Transverse colon (tissue), 4 donors: ENCODE measurements at regions not wholly inside any gene's neighbourhood (a gene's known extent, or its start where the extent isn't known, plus 50 kb on each side); places are given as distances from the start of the nearest gene placed in this dataset.
"Not testable (repeated sequence)": the region's sequence is repeated elsewhere in the genome, so short reads cannot be mapped to it uniquely, and the experiment has no call there.

Source experiments
- DNase-seq: peaks from one replicate; pipeline ENCODE4 v3.0.0-alpha.2; 2019
- H3K27ac ChIP-seq, 4 donors: fragments of 200-600 bp; sonication (generic); 2 replicates each; pipeline ENCODE4 v1.5.1; 2016 to 2018; ENCODE audit warnings: inconsistent platforms in 4 of 4
- H3K27me3 ChIP-seq: fragments of 200-600 bp; sonication (generic); 2 replicates; pipeline ENCODE4 v1.5.1; 2017; ENCODE audit warnings: inconsistent platforms
- H3K36me3 ChIP-seq, 4 donors: fragments of 200-600 bp; sonication (generic); 2 replicates each; pipeline ENCODE4 v1.5.1; 2017 to 2019; ENCODE audit warnings: inconsistent platforms in 4 of 4
- H3K4me1 ChIP-seq, 4 donors: fragments of 200-600 bp; sonication (generic); 2 replicates each; pipeline ENCODE4 v1.5.1; 2017 to 2020; ENCODE audit warnings: inconsistent platforms in 4 of 4
- H3K4me3 ChIP-seq, 4 donors: fragments of 200-600 bp; sonication (generic); 1 replicate in 1 of 4; 2 replicates in 3 of 4; pipeline versions ENCODE4 v1.5.1 to v1.6.1; 2017 to 2019; ENCODE audit warnings: inconsistent platforms in 4 of 4
- H3K9me3 ChIP-seq, 2 donors: fragments of 200-600 bp; sonication (generic); 2 replicates each; pipeline ENCODE4 v1.5.1; 2017 to 2019; ENCODE audit warnings: inconsistent platforms in 2 of 2
- CTCF ChIP-seq, 5 experiments: fragments of 200-600 bp in 3 of 5; fragments of 450-650 bp in 2 of 5; sonication (generic) in 3 of 5; IDR thresholded peaks; 1 replicate in 2 of 5; 2 replicates in 3 of 5; pipeline ENCODE4 v1.5.1; 2016 to 2017; ENCODE audit warnings: antibody characterized with exemption in 5 of 5, inconsistent platforms in 3 of 5, mild to moderate bottlenecking in 2 of 5, moderate library complexity in 1 of 5
- EP300 ChIP-seq: sonication (generic); formaldehyde crosslinking; IDR thresholded peaks from one replicate; pipeline ENCODE4 v1.6.1; 2017; ENCODE audit warnings: antibody characterized with exemption, low read depth
- POLR2A ChIP-seq: fragments of 450-650 bp; IDR thresholded peaks from one replicate; pipeline ENCODE4 v1.6.1; 2016; ENCODE audit warnings: antibody characterized with exemption, mild to moderate bottlenecking, moderate library complexity
- POLR2AphosphoS5 ChIP-seq, 3 donors: sonication (generic); formaldehyde crosslinking; IDR thresholded peaks; one replicate each; pipeline ENCODE4 v1.6.1; 2016; ENCODE audit warnings: antibody characterized with exemption in 3 of 3
- WGBS, 2 donors: methylation state at CpG; one replicate each; pipeline ENCODE4 v1.1.5; 2018; ENCODE audit warnings: low coverage in 1 of 2; 5-methylcytosine and 5-hydroxymethylcytosine counted together
- in situ Hi-C, 4 donors: fragments of 200-750 bp; cut with MboI; loops; one replicate each; pipeline versions ENCODE4 v1.15.0 to v1.15.1; 2017; ENCODE audit warnings: low sequenced_read_pairs in 3 of 4, low pct_ligation_motif_present in 1 of 4, low pct_unique_long_range_greater_than_20kb in 1 of 4
- intact Hi-C: fragments of 100-400 bp; cut with DNase I; formaldehyde crosslinking; loops from one replicate; pipeline ENCODE4 v1.15.1; 2023; ENCODE audit warnings: low total_unique reads

DNA sequence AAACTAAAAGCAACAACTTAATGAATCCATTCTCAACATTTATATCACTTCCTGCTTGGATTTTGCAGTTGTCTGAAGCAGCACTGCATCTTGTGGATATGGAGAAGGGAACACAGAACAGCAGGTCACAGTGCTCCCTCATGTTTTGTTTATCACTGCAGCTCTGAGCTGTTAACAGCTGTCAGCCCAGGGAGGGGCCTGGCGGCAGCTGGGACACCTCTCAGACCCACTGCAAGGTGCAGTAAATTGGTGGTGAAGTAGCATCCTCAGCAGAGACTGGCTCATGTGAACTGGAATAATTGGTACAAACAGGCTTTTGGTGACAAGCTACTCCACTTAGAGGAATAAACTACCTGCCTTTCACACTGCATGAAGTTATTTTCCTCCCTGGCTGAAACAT, 170.4 kb downstream of the LIG4 start:
- H3K4me3 ChIP-seq: no peak overlapping the region
- TF ChIP-seq EP300: no peak
- no peak for TF ChIP-seq POLR2AphosphoS5 (IDR thresholded peaks at IDR 0.05)
- TF ChIP-seq POLR2A: no peak
- TF ChIP-seq CTCF (IDR thresholded peaks at IDR 0.05): no peak
- no peak for DNase-seq
- WGBS, 2 donors: 42% methylated on average over 1 of the region's 1 CpG; no CpG with 5 or more reads in 1 of the 2 donors
- H3K27ac ChIP-seq: no peak overlapping the region
- no peaks in the 10 kb centered on the region for H3K36me3 ChIP-seq
- no peaks in the 10 kb centered on the region for H3K9me3 ChIP-seq
- no peaks in the 10 kb centered on the region for H3K27me3 ChIP-seq
- intact Hi-C loops: no loop called here
- no peaks in the 10 kb centered on the region for H3K4me1 ChIP-seq
- in situ Hi-C loops: no loop called here

DNA sequence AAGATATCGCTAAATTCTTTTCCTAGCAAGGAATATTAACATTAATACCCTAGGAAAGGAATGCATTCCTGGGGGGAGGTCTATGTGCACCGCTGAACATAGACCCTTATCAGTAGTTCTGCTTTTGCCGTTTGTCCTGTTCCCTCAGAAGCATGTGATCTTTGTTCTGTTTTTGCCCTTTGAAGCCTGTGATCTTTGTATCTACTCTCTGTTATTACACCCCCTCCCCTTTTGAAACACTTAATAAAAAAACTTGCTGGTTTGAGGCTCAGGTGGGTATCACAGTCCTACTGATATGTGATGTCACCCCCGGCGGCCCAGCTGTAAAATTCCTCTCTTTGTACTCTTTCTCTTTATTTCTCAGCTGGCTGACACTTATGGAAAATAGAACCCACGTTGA, 172.5 kb downstream of the LIG4 start:
- not testable (repeated sequence) for DNase-seq, H3K27ac ChIP-seq
- 57 to 78% methylated on average over 5 to 6 of the region's 6 CpGs for WGBS, 2 donors

DNA sequence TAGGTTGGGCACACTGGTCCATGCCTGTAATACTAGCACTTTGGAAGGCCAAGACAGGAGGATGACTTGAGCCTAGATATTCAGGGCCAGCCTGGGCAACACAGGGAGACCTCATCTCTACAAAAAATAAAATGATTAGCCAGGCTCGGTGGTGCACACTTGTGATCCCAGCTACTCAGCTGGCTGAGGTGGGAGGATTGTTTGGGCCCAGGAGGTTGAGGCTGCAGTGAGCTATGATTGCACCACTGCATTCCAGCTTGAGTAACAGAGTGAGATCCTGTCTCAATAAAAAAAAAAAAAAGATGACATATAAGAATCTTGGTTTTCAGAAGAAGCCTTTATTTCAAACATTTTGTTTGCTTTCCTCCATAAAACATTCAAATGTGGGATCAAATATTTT, 178.0 kb downstream of the LIG4 start:
- Histone ChIP-seq H3K27ac (no peak overlapping the region), H3K36me3 (no peaks in the 10 kb centered on the region), H3K27me3 (no peaks in the 10 kb centered on the region), H3K9me3 (no peaks in the 10 kb centered on the region), H3K4me3 (no peak overlapping the region), H3K4me1 (no peaks in the 10 kb centered on the region)
- WGBS, 2 donors: 25 to 61% methylated on average over 1 of the region's 1 CpG
- intact Hi-C loops: no loop called here
- TF ChIP-seq POLR2AphosphoS5 (IDR thresholded peaks at IDR 0.05): no peak
- TF ChIP-seq EP300: no peak
- no peak for TF ChIP-seq CTCF (IDR thresholded peaks at IDR 0.05)
- no peak for TF ChIP-seq POLR2A
- DNase-seq: no peak
- in situ Hi-C loops: no loop called here

More for the DNA sequence above, 172.5 kb downstream of the LIG4 start:
- in situ Hi-C loops, H3K36me3 ChIP-seq, intact Hi-C loops, H3K4me3 ChIP-seq, H3K27me3 ChIP-seq, H3K9me3 ChIP-seq, H3K4me1 ChIP-seq: not testable (repeated sequence)

- H3K9me3 ChIP-seq: no peaks in the 10 kb centered on the region
- no peaks in the 10 kb centered on the region for H3K4me1 ChIP-seq
- DNase-seq: no peak
- H3K27me3 ChIP-seq: no peaks in the 10 kb centered on the region
- WGBS, 2 donors: 69 to 78% methylated on average over 4 of the region's 4 CpGs
- in situ Hi-C loops (no loop called here), intact Hi-C loops (no loop called here)
- H3K4me3 ChIP-seq: no peak overlapping the region
- no peaks in the 10 kb centered on the region for H3K36me3 ChIP-seq
- no peak overlapping the region for H3K27ac ChIP-seq
- TF ChIP-seq EP300: no peak
- TF ChIP-seq CTCF (IDR thresholded peaks at IDR 0.05): no peak
- TF ChIP-seq POLR2AphosphoS5 (IDR thresholded peaks at IDR 0.05): no peak
- TF ChIP-seq POLR2A: no peak
Measured at GRCh38 chr13:108036411-108036932, 178.9 kb downstream of the LIG4 start.

DNA sequence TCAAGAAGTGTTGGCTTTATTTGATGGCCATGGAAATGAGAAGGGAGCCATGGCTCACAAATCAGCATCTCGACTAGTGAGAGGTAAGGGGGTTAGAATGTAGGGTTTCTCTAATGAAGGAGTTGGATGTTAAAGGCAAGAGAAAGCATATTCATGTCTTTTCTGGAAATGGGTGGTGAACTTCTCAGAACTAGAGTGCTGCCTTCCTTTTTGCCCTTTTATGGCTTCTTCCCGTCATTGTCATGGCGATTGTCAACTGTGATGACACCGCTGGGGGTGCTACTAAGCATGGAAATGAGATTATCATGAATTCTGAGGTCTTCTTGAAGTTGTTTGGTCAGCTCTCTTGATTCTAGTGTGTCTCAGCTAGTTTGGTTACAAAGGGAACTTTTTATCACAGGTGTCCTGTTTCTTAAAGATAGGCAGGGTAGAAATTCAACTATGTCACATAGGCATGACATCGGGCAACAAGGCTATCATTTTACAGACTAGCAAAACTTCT, 180.4 kb downstream of the LIG4 start:
- H3K4me3 ChIP-seq: no peak overlapping the region
- in situ Hi-C loops (no loop called here), intact Hi-C loops (no loop called here)
- H3K9me3 ChIP-seq: no peaks in the 10 kb centered on the region
- 79 to 93% methylated on average over 5 of the region's 5 CpGs for WGBS, 2 donors
- TF ChIP-seq CTCF (IDR thresholded peaks at IDR 0.05) (no peak), EP300 (no peak), POLR2AphosphoS5 (IDR thresholded peaks at IDR 0.05) (no peak), POLR2A (no peak)
- no peaks in the 10 kb centered on the region for H3K4me1 ChIP-seq
- no peak overlapping the region for H3K27ac ChIP-seq
- H3K36me3 ChIP-seq: no peaks in the 10 kb centered on the region
- no peak for DNase-seq
- no peaks in the 10 kb centered on the region for H3K27me3 ChIP-seq
